GM23248 (cell line): ENCODE measurements at regions not wholly inside any gene's neighbourhood (a gene's known extent, or its start where the extent isn't known, plus 50 kb on each side); places are given as distances from the start of the nearest gene placed in this dataset.

ENCODE experiments used
- EZH2 ChIP-seq: fragments of 200-600 bp; sonication (generic); IDR thresholded peaks from 2 replicates; pipeline ENCODE4 v1.6.1; 2018; ENCODE audit warnings: antibody characterized with exemption, mild to moderate bottlenecking; ENCODE audit not compliant: insufficient read depth, poor library complexity, severe bottlenecking
- EZH2phosphoT487 ChIP-seq: fragments of 200-600 bp; sonication (generic); IDR thresholded peaks from 2 replicates; pipeline ENCODE4 v1.6.1; 2018; ENCODE audit warnings: antibody characterized with exemption, moderate library complexity, mild to moderate bottlenecking, low read depth; ENCODE audit not compliant: insufficient read depth

DNA sequence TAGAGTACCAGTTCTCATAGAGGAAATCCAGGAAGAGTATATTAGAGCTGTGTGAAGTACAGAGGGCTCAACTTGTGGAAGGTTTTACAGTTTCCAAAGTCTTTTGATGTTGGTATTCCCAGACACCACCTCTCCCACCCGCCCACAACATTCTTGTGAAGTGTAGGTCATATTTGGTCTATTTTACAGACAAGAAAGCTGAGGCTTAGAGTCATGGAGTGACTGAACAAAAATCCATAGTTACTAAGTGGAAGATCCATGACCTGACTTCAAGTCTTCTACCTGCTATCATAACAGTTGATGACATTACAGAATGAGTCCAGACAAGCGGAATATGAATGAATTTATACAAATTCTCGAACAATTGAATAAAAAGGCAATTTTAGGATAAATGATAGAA, 187.1 kb upstream of the RPS23 start:
- no peak for TF ChIP-seq EZH2
- TF ChIP-seq EZH2phosphoT487: no peak
